ENCODE measurements at regions not wholly inside any gene's neighbourhood (a gene's known extent, or its start where the extent isn't known, plus 50 kb on each side); places are given as distances from the start of the nearest gene placed in this dataset.

- Mint-ChIP-seq H3K36me3 (ENCODE audit: insufficient read depth, unreplicated experiment) (peaks cover 25% of the 10 kb centered on the region), H3K9me3 (ENCODE audit: low read depth, unreplicated experiment) (no peaks in the 10 kb centered on the region), H3K27ac (ENCODE audit: unreplicated experiment) (no peak overlapping the region), H3K4me3 (ENCODE audit: low read depth, unreplicated experiment) (no peak overlapping the region), H3K4me1 (ENCODE audit: low read depth, unreplicated experiment) (peaks cover 15% of the 10 kb centered on the region), H3K27me3 (ENCODE audit: unreplicated experiment) (no peaks in the 10 kb centered on the region)
- no peak for TF ChIP-seq CTCF (IDR thresholded peaks at IDR 0.05; ENCODE audit: unreplicated experiment)
- BruUV-seq (replicated peaks): no TSS peak
- no peak for DNase-seq
- intact Hi-C loops (cut with micrococcal nuclease; ENCODE audit: unreplicated experiment): no loop called here
- CTCF ChIA-PET: no interaction called here
Observed at GRCh38 chr11:70486731-70487130, 88.4 kb downstream of the CTTN start.

GRCh38 chr11:70487160-70487559, 88.8 kb downstream of the CTTN start:
- Mint-ChIP-seq H3K27ac (ENCODE audit: unreplicated experiment) (no peak overlapping the region), H3K4me1 (ENCODE audit: low read depth, unreplicated experiment) (peaks cover 10% of the 10 kb centered on the region), H3K27me3 (ENCODE audit: unreplicated experiment) (no peaks in the 10 kb centered on the region), H3K36me3 (ENCODE audit: insufficient read depth, unreplicated experiment) (peaks cover 20% of the 10 kb centered on the region), H3K9me3 (ENCODE audit: low read depth, unreplicated experiment) (no peaks in the 10 kb centered on the region), H3K4me3 (ENCODE audit: low read depth, unreplicated experiment) (no peak overlapping the region)
- no TSS peak for BruUV-seq (replicated peaks)
- no peak for TF ChIP-seq CTCF (IDR thresholded peaks at IDR 0.05; ENCODE audit: unreplicated experiment)
- intact Hi-C loops (cut with micrococcal nuclease; ENCODE audit: unreplicated experiment): no loop called here
- DNase-seq: no peak
- CTCF ChIA-PET: no interaction called here

- no peak overlapping the region for H3K4me3 Mint-ChIP-seq (ENCODE audit: low read depth, unreplicated experiment)
- no peaks in the 10 kb centered on the region for H3K27me3 Mint-ChIP-seq (ENCODE audit: unreplicated experiment)
- no TSS peak for BruUV-seq (replicated peaks)
- H3K36me3 Mint-ChIP-seq (ENCODE audit: insufficient read depth, unreplicated experiment): peaks cover 19% of the 10 kb centered on the region
- intact Hi-C loops (cut with micrococcal nuclease; ENCODE audit: unreplicated experiment): no loop called here
- no peaks in the 10 kb centered on the region for H3K9me3 Mint-ChIP-seq (ENCODE audit: low read depth, unreplicated experiment)
- TF ChIP-seq CTCF (IDR thresholded peaks at IDR 0.05; ENCODE audit: unreplicated experiment): no peak
- peaks cover 4% of the 10 kb centered on the region for H3K4me1 Mint-ChIP-seq (ENCODE audit: low read depth, unreplicated experiment)
- CTCF ChIA-PET: no interaction called here
- no peak overlapping the region for H3K27ac Mint-ChIP-seq (ENCODE audit: unreplicated experiment)
- DNase-seq: no peak
Observed at GRCh38 chr11:70487756-70488155, 89.4 kb downstream of the CTTN start.

GRCh38 chr11:70488171-70488703, 89.9 kb downstream of the CTTN start:
- no peak for DNase-seq
- no peak for TF ChIP-seq CTCF (IDR thresholded peaks at IDR 0.05; ENCODE audit: unreplicated experiment)
- H3K36me3 Mint-ChIP-seq (ENCODE audit: insufficient read depth, unreplicated experiment): peaks cover 19% of the 10 kb centered on the region

More at GRCh38 chr11:70488171-70488703, 89.9 kb downstream of the CTTN start:
- H3K27me3 Mint-ChIP-seq (ENCODE audit: unreplicated experiment): no peaks in the 10 kb centered on the region
- H3K9me3 Mint-ChIP-seq (ENCODE audit: low read depth, unreplicated experiment): no peaks in the 10 kb centered on the region
- intact Hi-C loops (cut with micrococcal nuclease; ENCODE audit: unreplicated experiment): no loop called here
- H3K4me3 Mint-ChIP-seq (ENCODE audit: low read depth, unreplicated experiment): no peak overlapping the region
- CTCF ChIA-PET: no interaction called here
- BruUV-seq (replicated peaks): no TSS peak
- no peaks in the 10 kb centered on the region for H3K4me1 Mint-ChIP-seq (ENCODE audit: low read depth, unreplicated experiment)
- H3K27ac Mint-ChIP-seq (ENCODE audit: unreplicated experiment): no peak overlapping the region

Measured in Calu3 (cell line).